Activated CD4-positive, alpha-beta memory T cell treated with anti-CD3 and anti-CD28 coated beads for 36 hours (primary cell): ENCODE measurements at regions not wholly inside any gene's neighbourhood (a gene's known extent, or its start where the extent isn't known, plus 50 kb on each side); places are given as distances from the start of the nearest gene placed in this dataset.
"Not testable (repeated sequence)": the region's sequence is repeated elsewhere in the genome, so short reads cannot be mapped to it uniquely, and the experiment has no call there.

Source experiments
- CTCF ChIA-PET: fragments of 350-600 bp; sonication (Branson Sonifier 250); formaldehyde crosslinking; loops from one replicate; lab custom pipeline; 2021; ENCODE audit warnings: antibody characterized with exemption, inconsistent platforms; lab: Charles Lee
- POLR2A ChIA-PET: fragments of 350-600 bp; sonication (Branson Sonifier 250); formaldehyde crosslinking; loops from one replicate; lab custom pipeline; 2021; ENCODE audit warnings: antibody characterized with exemption; lab: Charles Lee
- DNase-seq: peaks from one replicate; pipeline ENCODE4 v3.0.0-alpha.2; 2020
- H3K27ac Mint-ChIP-seq: one replicate; pipeline ENCODE4 v1.8.0; 2021; ENCODE audit warnings: mixed read lengths
- H3K27me3 Mint-ChIP-seq: one replicate; pipeline ENCODE4 v1.8.0; 2021; ENCODE audit warnings: mixed read lengths
- H3K36me3 Mint-ChIP-seq: one replicate; pipeline ENCODE4 v1.8.0; 2021; ENCODE audit warnings: mixed read lengths
- H3K4me1 Mint-ChIP-seq: one replicate; pipeline ENCODE4 v1.8.0; 2021; ENCODE audit warnings: low read depth, mixed read lengths
- H3K4me3 Mint-ChIP-seq: one replicate; pipeline ENCODE4 v1.8.0; 2021; ENCODE audit warnings: mild to moderate bottlenecking, mixed read lengths
- H3K9me3 Mint-ChIP-seq: one replicate; pipeline ENCODE4 v1.8.0; 2021; ENCODE audit warnings: mixed read lengths
- intact Hi-C: fragments of 100-400 bp; cut with micrococcal nuclease; formaldehyde crosslinking; loops from one replicate; pipeline ENCODE4 v1.15.1; 2023

- CTCF ChIA-PET, result no interaction called here
- H3K27me3 Mint-ChIP-seq, result peaks cover 16% of the 10 kb centered on the region
- no peaks in the 10 kb centered on the region for H3K4me1 Mint-ChIP-seq
- intact Hi-C loops, result no loop called here
- no peak overlapping the region for H3K27ac Mint-ChIP-seq
- POLR2A ChIA-PET, result no interaction called here
- DNase-seq, result no peak
- H3K9me3 Mint-ChIP-seq, result no peaks in the 10 kb centered on the region
- H3K36me3 Mint-ChIP-seq, result no peaks in the 10 kb centered on the region
- H3K4me3 Mint-ChIP-seq, result no peak overlapping the region
These were observed 69.7 kb downstream of the GLYATL1 start for GRCh38 chr11:59008947-59009346.

GRCh38 chr11:59009661-59010060, 70.4 kb downstream of the GLYATL1 start:
- no peaks in the 10 kb centered on the region for H3K4me1 Mint-ChIP-seq
- no peak for DNase-seq
- H3K36me3 Mint-ChIP-seq, result no peaks in the 10 kb centered on the region
- no peaks in the 10 kb centered on the region for H3K9me3 Mint-ChIP-seq
- CTCF ChIA-PET, result interaction anchor here (1.1 kb wide), 1 partner anchor 9 kb away, joined by 3 read pairs; no protein-coding TSS in a partner anchor
- POLR2A ChIA-PET, result no interaction called here
- intact Hi-C loops, result no loop called here
- no peak overlapping the region for H3K4me3 Mint-ChIP-seq
- H3K27ac Mint-ChIP-seq, result no peak overlapping the region
- peaks cover 16% of the 10 kb centered on the region for H3K27me3 Mint-ChIP-seq

- DNase-seq, result no peak
- CTCF ChIA-PET, result interaction anchor here (0.7 kb wide), 1 partner anchor 176 kb away, joined by 3 read pairs; no protein-coding TSS in a partner anchor
- no peaks in the 10 kb centered on the region for H3K9me3 Mint-ChIP-seq
- H3K4me1 Mint-ChIP-seq, result no peaks in the 10 kb centered on the region
- POLR2A ChIA-PET, result no interaction called here
- H3K4me3 Mint-ChIP-seq, result no peak overlapping the region
- intact Hi-C loops, result no loop called here
- no peaks in the 10 kb centered on the region for H3K36me3 Mint-ChIP-seq
- peaks cover 22% of the 10 kb centered on the region for H3K27me3 Mint-ChIP-seq
- H3K27ac Mint-ChIP-seq, result no peak overlapping the region
These were observed 71.4 kb downstream of the GLYATL1 start for GRCh38 chr11:59010708-59011107.

GRCh38 chr11:59011655-59012397, 72.5 kb downstream of the GLYATL1 start:
- intact Hi-C loops, result no loop called here
- Mint-ChIP-seq H3K9me3 (no peaks in the 10 kb centered on the region), H3K4me1 (no peaks in the 10 kb centered on the region), H3K27me3 (peaks cover 22% of the 10 kb centered on the region), H3K27ac (no peak overlapping the region), H3K36me3 (no peaks in the 10 kb centered on the region), H3K4me3 (no peak overlapping the region)
- no peak for DNase-seq
- CTCF ChIA-PET, result no interaction called here
- POLR2A ChIA-PET, result no interaction called here

GRCh38 chr11:59012398-59013265, 73.3 kb downstream of the GLYATL1 start:
- H3K27ac Mint-ChIP-seq, result no peak overlapping the region
- intact Hi-C loops, result no loop called here
- H3K4me1 Mint-ChIP-seq, result no peaks in the 10 kb centered on the region
- H3K4me3 Mint-ChIP-seq, result no peak overlapping the region
- peaks cover 19% of the 10 kb centered on the region for H3K27me3 Mint-ChIP-seq
- ChIA-PET POLR2A (no interaction called here), CTCF (no interaction called here)
- no peaks in the 10 kb centered on the region for H3K9me3 Mint-ChIP-seq
- H3K36me3 Mint-ChIP-seq, result no peaks in the 10 kb centered on the region
- DNase-seq, result no peak

- CTCF ChIA-PET, result no interaction called here
- POLR2A ChIA-PET, result no interaction called here
- Mint-ChIP-seq H3K36me3 (no peaks in the 10 kb centered on the region), H3K27ac (no peak overlapping the region), H3K9me3 (no peaks in the 10 kb centered on the region), H3K4me1 (no peaks in the 10 kb centered on the region), H3K4me3 (no peak overlapping the region), H3K27me3 (peaks cover 4% of the 10 kb centered on the region)
- DNase-seq, result no peak
- intact Hi-C loops, result no loop called here
These were observed 61.0 kb upstream of the GLYATL1B start for GRCh38 chr11:59025097-59025496.

- ChIA-PET POLR2A (no interaction called here), CTCF (no interaction called here)
- no peak for DNase-seq
- Mint-ChIP-seq H3K4me3 (no peak overlapping the region), H3K36me3 (no peaks in the 10 kb centered on the region), H3K9me3 (no peaks in the 10 kb centered on the region), H3K27ac (no peak overlapping the region), H3K27me3 (peaks cover 11% of the 10 kb centered on the region), H3K4me1 (no peaks in the 10 kb centered on the region)
- intact Hi-C loops, result no loop called here
These were observed 58.0 kb upstream of the GLYATL1B start for GRCh38 chr11:59028105-59028504.

- CTCF ChIA-PET, result interaction anchor here (1.6 kb wide), 1 partner anchor 29 kb away, joined by 3 read pairs; no protein-coding TSS in a partner anchor
These were observed 56.7 kb upstream of the GLYATL1B start for GRCh38 chr11:59029366-59029889.

GRCh38 chr11:59030037-59030436, 56.1 kb upstream of the GLYATL1B start:
- no peak for DNase-seq
- POLR2A ChIA-PET, result no interaction called here
- no peak overlapping the region for H3K4me3 Mint-ChIP-seq
- peaks cover 17% of the 10 kb centered on the region for H3K27me3 Mint-ChIP-seq
- CTCF ChIA-PET, result interaction anchor here (1.6 kb wide), 1 partner anchor 28 kb away, joined by 3 read pairs; no protein-coding TSS in a partner anchor
- H3K4me1 Mint-ChIP-seq, result no peaks in the 10 kb centered on the region
- no peaks in the 10 kb centered on the region for H3K9me3 Mint-ChIP-seq
- no peaks in the 10 kb centered on the region for H3K36me3 Mint-ChIP-seq
- H3K27ac Mint-ChIP-seq, result no peak overlapping the region
- intact Hi-C loops, result no loop called here

More at GRCh38 chr11:59029366-59029889, 56.7 kb upstream of the GLYATL1B start:
- H3K4me1 Mint-ChIP-seq, result no peaks in the 10 kb centered on the region
- no peaks in the 10 kb centered on the region for H3K9me3 Mint-ChIP-seq
- H3K27me3 Mint-ChIP-seq, result peaks cover 12% of the 10 kb centered on the region
- no peak for DNase-seq
- intact Hi-C loops, result no loop called here
- H3K36me3 Mint-ChIP-seq, result no peaks in the 10 kb centered on the region
- POLR2A ChIA-PET, result no interaction called here
- no peak overlapping the region for H3K4me3 Mint-ChIP-seq
- H3K27ac Mint-ChIP-seq, result no peak overlapping the region

GRCh38 chr11:59031746-59032145, 54.4 kb upstream of the GLYATL1B start:
- H3K27me3 Mint-ChIP-seq, result peaks cover 24% of the 10 kb centered on the region
- H3K36me3 Mint-ChIP-seq, H3K4me1 Mint-ChIP-seq, intact Hi-C loops, H3K9me3 Mint-ChIP-seq, CTCF ChIA-PET, POLR2A ChIA-PET, H3K27ac Mint-ChIP-seq, DNase-seq, H3K4me3 Mint-ChIP-seq: not testable (repeated sequence)
